B cell (primary cell): ENCODE measurements at regions not wholly inside any gene's neighbourhood (a gene's known extent, or its start where the extent isn't known, plus 50 kb on each side); places are given as distances from the start of the nearest gene placed in this dataset.

Experiments
- ATAC-seq: fragments of 200-7000 bp; cut with Tn5 transposase; one replicate; pipeline ENCODE4 v1.10.0; 2021; ENCODE audit warnings: low read depth, mild to moderate bottlenecking, moderate number of reproducible peaks, moderate library complexity
- CTCF ChIA-PET: fragments of 350-600 bp; sonication (Branson Sonifier 250); formaldehyde crosslinking; loops from one replicate; lab custom pipeline; 2021; ENCODE audit warnings: antibody characterized with exemption, inconsistent platforms; lab: Charles Lee
- POLR2A ChIA-PET: fragments of 350-600 bp; sonication (Branson Sonifier 250); formaldehyde crosslinking; loops from one replicate; lab custom pipeline; 2021; ENCODE audit warnings: antibody characterized with exemption; lab: Charles Lee
- DNase-seq: peaks from one replicate; pipeline ENCODE4 v3.0.0; 2013
- H2AFZ ChIP-seq: 2 replicates; pipeline ENCODE4 v1.6.1; 2012; ENCODE audit warnings: mild to moderate bottlenecking, low read depth, low read length; ENCODE audit not compliant: insufficient read depth, poor library complexity, severe bottlenecking
- H3K27ac ChIP-seq, 2 donors: 1 replicate in 1 of 2; 2 replicates in 1 of 2; pipeline ENCODE4 v1.5.1; 2012 to 2013; ENCODE audit warnings: low read length in 2 of 2, mild to moderate bottlenecking in 2 of 2, moderate library complexity in 1 of 2
- H3K27me3 ChIP-seq, 4 experiments: fragments of 200-600 bp in 1 of 4; sonication (generic) in 1 of 4; replicated peaks in 1 of 4; 1 replicate in 2 of 4; 2 replicates in 2 of 4; pipeline versions ENCODE4 v1.6.1 to v1.7.0; 2013 to 2016; ENCODE audit warnings: low read length in 3 of 4, mild to moderate bottlenecking in 2 of 4, mixed read lengths in 1 of 4, moderate library complexity in 1 of 4; ENCODE audit not compliant: insufficient read depth in 4 of 4, control insufficient read depth in 3 of 4; ENCODE audit errors: control extremely low read depth in 1 of 4
- H3K36me3 ChIP-seq, 2 experiments: replicated peaks in 1 of 2; 1 replicate in 1 of 2; 2 replicates in 1 of 2; pipeline versions ENCODE4 v1.6.1 to v1.7.1; 2013; ENCODE audit warnings: low read length in 1 of 2; ENCODE audit not compliant: insufficient read depth in 2 of 2, control insufficient read depth in 1 of 2; ENCODE audit errors: control extremely low read depth in 1 of 2, extremely low read depth in 1 of 2
- H3K4me1 ChIP-seq, 2 donors: fragments of 200-600 bp in 1 of 2; sonication (generic) in 1 of 2; 1 replicate in 1 of 2; 2 replicates in 1 of 2; pipeline versions ENCODE4 v1.5.1 to v1.6.1; 2013 to 2017; ENCODE audit warnings: low read length in 2 of 2; ENCODE audit not compliant: control insufficient read depth in 2 of 2, insufficient read depth in 2 of 2
- H3K4me2 ChIP-seq: replicated peaks from 2 replicates; pipeline ENCODE3; 2012; ENCODE audit warnings: mild to moderate bottlenecking, low read depth, low read length; ENCODE audit not compliant: poor library complexity, severe bottlenecking
- H3K4me3 ChIP-seq, 5 experiments: fragments of 200-600 bp in 1 of 5; sonication (generic) in 1 of 5; 1 replicate in 3 of 5; 2 replicates in 2 of 5; pipeline versions ENCODE4 v1.5.1 to v1.7.0; 2011 to 2016; ENCODE audit warnings: low read length in 4 of 5, mild to moderate bottlenecking in 4 of 5, low read depth in 2 of 5, control low read depth in 1 of 5, moderate library complexity in 1 of 5; ENCODE audit not compliant: insufficient read depth in 1 of 5; ENCODE audit errors: control extremely low read depth in 1 of 5, extremely low read depth in 1 of 5
- H3K79me2 ChIP-seq: fragments of 200-600 bp; sonication (generic); one replicate; pipeline ENCODE4 v1.6.0; 2016; ENCODE audit warnings: low read length; ENCODE audit not compliant: control insufficient read depth, insufficient read depth
- H3K9ac ChIP-seq: fragments of 200-600 bp; sonication (generic); 2 replicates; pipeline ENCODE4 v1.6.1; 2017; ENCODE audit warnings: mild to moderate bottlenecking, low read length, moderate library complexity
- H3K9me3 ChIP-seq, 3 donors: one replicate each; pipeline versions ENCODE4 v1.6.1 to v1.7.1; 2013; ENCODE audit warnings: low read length in 2 of 3; ENCODE audit not compliant: control insufficient read depth in 2 of 3, insufficient read depth in 1 of 3; ENCODE audit errors: control extremely low read depth in 1 of 3
- H4K20me1 ChIP-seq: 2 replicates; pipeline ENCODE4 v1.6.0; 2012; ENCODE audit warnings: mild to moderate bottlenecking, low read length; ENCODE audit not compliant: insufficient read depth, control insufficient read depth, poor library complexity, severe bottlenecking
- H3K27ac Mint-ChIP-seq: one replicate; pipeline ENCODE4 v1.8.0; 2021; ENCODE audit warnings: mixed read lengths
- H3K27me3 Mint-ChIP-seq: one replicate; pipeline ENCODE4 v1.8.0; 2021; ENCODE audit warnings: mixed read lengths
- H3K4me1 Mint-ChIP-seq: one replicate; pipeline ENCODE4 v1.8.0; 2021; ENCODE audit warnings: mixed read lengths
- H3K4me3 Mint-ChIP-seq: one replicate; pipeline ENCODE4 v1.8.0; 2021; ENCODE audit warnings: mixed read lengths
- H3K9me3 Mint-ChIP-seq: one replicate; pipeline ENCODE4 v1.8.0; 2022; ENCODE audit warnings: mixed read lengths; ENCODE audit not compliant: insufficient read depth
- CTCF ChIP-seq: fragments of 200-600 bp; IDR thresholded peaks from one replicate; pipeline ENCODE4 v1.8.0; 2022; ENCODE audit warnings: antibody characterized with exemption, mild to moderate bottlenecking
- EZH2 ChIP-seq: IDR thresholded peaks from 2 replicates; pipeline ENCODE4 v1.6.1; 2012; ENCODE audit warnings: borderline replicate concordance, low read depth, mild to moderate bottlenecking, moderate library complexity, low read length; ENCODE audit not compliant: insufficient read depth, poor library complexity, severe bottlenecking
- WGBS: methylation state at CpG from one replicate; pipeline ENCODE4 v1.1.5; 2013; ENCODE audit warnings: missing lambda C conversion rate; ENCODE audit not compliant: insufficient coverage; 5-methylcytosine and 5-hydroxymethylcytosine counted together
- intact Hi-C: fragments of 100-400 bp; cut with micrococcal nuclease; formaldehyde crosslinking; loops from one replicate; pipeline ENCODE4 v1.10.0; 2022

GRCh38 chr11:57935402-57936049, 88.2 kb upstream of the OR9Q1 start:
- H4K20me1 ChIP-seq = no peaks in the 10 kb centered on the region
- H3K4me1 ChIP-seq = no peaks in the 10 kb centered on the region
- Mint-ChIP-seq H3K9me3 (no peaks in the 10 kb centered on the region), H3K27ac (no peak overlapping the region), H3K4me3 (no peak overlapping the region), H3K4me1 (no peaks in the 10 kb centered on the region), H3K27me3 (no peaks in the 10 kb centered on the region)
- H3K4me3 ChIP-seq = no peak overlapping the region
- ATAC-seq = no peak
- no peaks in the 10 kb centered on the region for H3K9me3 ChIP-seq
- H3K4me2 ChIP-seq = no peak overlapping the region
- no peaks in the 10 kb centered on the region for H3K79me2 ChIP-seq
- TF ChIP-seq CTCF = no peak
- TF ChIP-seq EZH2 = no peak
- H3K27me3 ChIP-seq = peaks cover 0 to 2% (median 0%) of the 10 kb centered on the region in 4 experiments
- POLR2A ChIA-PET = no interaction called here
- no peak overlapping the region for H3K9ac ChIP-seq
- CTCF ChIA-PET = no interaction called here
- DNase-seq = no peak
- H3K36me3 ChIP-seq = no peaks in the 10 kb centered on the region
- intact Hi-C loops = no loop called here
- WGBS = 100% methylated on average over 1 of the region's 4 CpGs
- H2AFZ ChIP-seq = no peak overlapping the region
- H3K27ac ChIP-seq = no peak overlapping the region

- DNase-seq = no peak
- Histone ChIP-seq H2AFZ (no peak overlapping the region), H3K4me2 (no peak overlapping the region), H4K20me1 (no peaks in the 10 kb centered on the region), H3K4me1 (no peaks in the 10 kb centered on the region), H3K79me2 (no peaks in the 10 kb centered on the region), H3K9ac (no peak overlapping the region), H3K4me3 (no peak overlapping the region), H3K27ac (no peak overlapping the region), H3K9me3 (no peaks in the 10 kb centered on the region), H3K27me3 (peaks cover 0 to 2% (median 0%) of the 10 kb centered on the region in 4 experiments), H3K36me3 (no peaks in the 10 kb centered on the region)
- no peak overlapping the region for H3K4me3 Mint-ChIP-seq
- no peak overlapping the region for H3K27ac Mint-ChIP-seq
- H3K4me1 Mint-ChIP-seq = no peaks in the 10 kb centered on the region
- CTCF ChIA-PET = no interaction called here
- H3K9me3 Mint-ChIP-seq = no peaks in the 10 kb centered on the region
- TF ChIP-seq EZH2 (no peak), CTCF (no peak)
- intact Hi-C loops = no loop called here
- no peak for ATAC-seq
- no CpG with 5 or more reads among the region's 1 CpG for WGBS
- H3K27me3 Mint-ChIP-seq = peaks cover 3% of the 10 kb centered on the region
- POLR2A ChIA-PET = no interaction called here
Observed at GRCh38 chr11:57936050-57936418, 87.6 kb upstream of the OR9Q1 start.
